ENCODE measurements at regions not wholly inside any gene's neighbourhood (a gene's known extent, or its start where the extent isn't known, plus 50 kb on each side); places are given as distances from the start of the nearest gene placed in this dataset.

- Histone ChIP-seq H3K9me1 (replicated peaks; ENCODE audit: control insufficient read depth, extremely low read depth, insufficient read depth, low read length) (no peaks in the 10 kb centered on the region), H3K4me2 (ENCODE audit: insufficient read depth, low read length) (no peak overlapping the region), H3K36me3 (ENCODE audit: control insufficient read depth in 2 of 2, extremely low read depth in 1 of 2, insufficient read depth in 2 of 2, low read length in 2 of 2) (no peaks in the 10 kb centered on the region), H3K4me1 (ENCODE audit: control insufficient read depth, extremely low read depth, insufficient read depth, low read length) (no peaks in the 10 kb centered on the region), H4K20me1 (replicated peaks; ENCODE audit: control insufficient read depth, extremely low read depth, insufficient read depth, low read length) (no peaks in the 10 kb centered on the region), H3K79me2 (ENCODE audit: control insufficient read depth, insufficient read depth, low read length) (no peaks in the 10 kb centered on the region), H2AFZ (ENCODE audit: low read depth, low read length) (no peak overlapping the region), H3K9me3 (replicated peaks; ENCODE audit: control insufficient read depth, insufficient read depth, low read length) (no peaks in the 10 kb centered on the region), H3K4me3 (replicated peaks in 1 of 3; ENCODE audit: insufficient read depth in 1 of 3, low read depth in 1 of 3, low read length in 3 of 3) (no peak overlapping the region), H3K9ac (replicated peaks; ENCODE audit: extremely low read depth, insufficient read depth, low read length) (no peak overlapping the region), H3K27ac (ENCODE audit: insufficient read depth, low read depth, low read length) (no peak overlapping the region), H3K27me3 (ENCODE audit: control insufficient read depth in 2 of 2, insufficient read depth in 2 of 2, low read length in 2 of 2) (no peaks in the 10 kb centered on the region)
- dilution Hi-C loops (cut with MboI; ENCODE audit: extremely low pct_ligation_motif_present, low sequenced_read_pairs): no loop called here
- no peak for DNase-seq (ENCODE audit: low read depth, low spot score)
- POLR2A ChIA-PET: no interaction called here
- CTCF ChIA-PET: no interaction called here
- no TSS peak for BruUV-seq (replicated peaks)
- no peak for FAIRE-seq
- TF ChIP-seq POLR2AphosphoS5 (IDR thresholded peaks at IDR 0.05; ENCODE audit: insufficient read depth, low read depth, low read length): no peak
- TF ChIP-seq MYC (IDR thresholded peaks at IDR 0.05; ENCODE audit: low read depth, low read length): no peak
- TF ChIP-seq POLR2A (IDR thresholded peaks at IDR 0.05; ENCODE audit: low read depth, low read length): no peak
- no peak for TF ChIP-seq FOS (IDR thresholded peaks at IDR 0.05; ENCODE audit: borderline replicate concordance, insufficient read depth, low read length)
- TF ChIP-seq, protein P1, sequence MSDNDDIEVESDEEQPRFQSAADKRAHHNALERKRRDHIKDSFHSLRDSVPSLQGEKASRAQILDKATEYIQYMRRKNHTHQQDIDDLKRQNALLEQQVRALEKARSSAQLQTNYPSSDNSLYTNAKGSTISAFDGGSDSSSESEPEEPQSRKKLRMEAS (IDR thresholded peaks at IDR 0.05; ENCODE audit: insufficient read depth, insufficient read length): no peak
- TF ChIP-seq JUN (IDR thresholded peaks at IDR 0.05; ENCODE audit: borderline replicate concordance, insufficient read depth, insufficient read length, low read depth): no peak
- TF ChIP-seq GATA2 (IDR thresholded peaks at IDR 0.05; ENCODE audit: insufficient read depth, insufficient read length, low read depth, low read length): no peak
- TF ChIP-seq EZH2 (IDR thresholded peaks at IDR 0.05; ENCODE audit: borderline replicate concordance, low read depth, low read length, severe bottlenecking): no peak
- TF ChIP-seq, protein P2, sequence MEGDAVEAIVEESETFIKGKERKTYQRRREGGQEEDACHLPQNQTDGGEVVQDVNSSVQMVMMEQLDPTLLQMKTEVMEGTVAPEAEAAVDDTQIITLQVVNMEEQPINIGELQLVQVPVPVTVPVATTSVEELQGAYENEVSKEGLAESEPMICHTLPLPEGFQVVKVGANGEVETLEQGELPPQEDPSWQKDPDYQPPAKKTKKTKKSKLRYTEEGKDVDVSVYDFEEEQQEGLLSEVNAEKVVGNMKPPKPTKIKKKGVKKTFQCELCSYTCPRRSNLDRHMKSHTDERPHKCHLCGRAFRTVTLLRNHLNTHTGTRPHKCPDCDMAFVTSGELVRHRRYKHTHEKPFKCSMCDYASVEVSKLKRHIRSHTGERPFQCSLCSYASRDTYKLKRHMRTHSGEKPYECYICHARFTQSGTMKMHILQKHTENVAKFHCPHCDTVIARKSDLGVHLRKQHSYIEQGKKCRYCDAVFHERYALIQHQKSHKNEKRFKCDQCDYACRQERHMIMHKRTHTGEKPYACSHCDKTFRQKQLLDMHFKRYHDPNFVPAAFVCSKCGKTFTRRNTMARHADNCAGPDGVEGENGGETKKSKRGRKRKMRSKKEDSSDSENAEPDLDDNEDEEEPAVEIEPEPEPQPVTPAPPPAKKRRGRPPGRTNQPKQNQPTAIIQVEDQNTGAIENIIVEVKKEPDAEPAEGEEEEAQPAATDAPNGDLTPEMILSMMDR (IDR thresholded peaks at IDR 0.05; ENCODE audit: extremely low read depth in 1 of 2, insufficient read depth in 1 of 2, low read depth in 1 of 2, low read length in 2 of 2): no peak
- intact Hi-C loops (cut with micrococcal nuclease): no loop called here
Measured at GRCh38 chr16:9399573-9399972, 308.1 kb downstream of the HAPSTR1 start.
